ENCODE measurements at regions not wholly inside any gene's neighbourhood (a gene's known extent, or its start where the extent isn't known, plus 50 kb on each side); places are given as distances from the start of the nearest gene placed in this dataset.

DNA sequence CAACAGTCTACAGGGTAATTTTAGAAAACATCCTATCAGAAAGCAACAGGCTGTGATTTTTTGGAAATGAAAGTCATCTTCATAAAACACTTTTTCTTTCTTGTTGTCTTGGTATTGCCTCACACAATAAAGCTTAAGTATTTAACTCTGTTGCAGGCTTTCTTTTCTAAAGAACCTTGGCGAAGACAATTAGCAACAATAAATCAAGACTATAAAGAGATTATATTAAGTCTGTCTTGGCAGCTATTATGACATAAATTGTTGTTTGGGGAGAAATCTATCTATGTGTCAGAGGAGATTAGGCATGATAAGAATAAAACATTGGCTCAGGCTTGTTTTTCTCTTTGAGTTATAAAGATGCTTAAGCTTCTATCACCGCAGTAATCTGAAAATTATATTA, 1774.8 kb downstream of the ARAP2 start:
- no peak for TF ChIP-seq POLR2AphosphoS5 (IDR thresholded peaks at IDR 0.05)
- TF ChIP-seq, protein P1, sequence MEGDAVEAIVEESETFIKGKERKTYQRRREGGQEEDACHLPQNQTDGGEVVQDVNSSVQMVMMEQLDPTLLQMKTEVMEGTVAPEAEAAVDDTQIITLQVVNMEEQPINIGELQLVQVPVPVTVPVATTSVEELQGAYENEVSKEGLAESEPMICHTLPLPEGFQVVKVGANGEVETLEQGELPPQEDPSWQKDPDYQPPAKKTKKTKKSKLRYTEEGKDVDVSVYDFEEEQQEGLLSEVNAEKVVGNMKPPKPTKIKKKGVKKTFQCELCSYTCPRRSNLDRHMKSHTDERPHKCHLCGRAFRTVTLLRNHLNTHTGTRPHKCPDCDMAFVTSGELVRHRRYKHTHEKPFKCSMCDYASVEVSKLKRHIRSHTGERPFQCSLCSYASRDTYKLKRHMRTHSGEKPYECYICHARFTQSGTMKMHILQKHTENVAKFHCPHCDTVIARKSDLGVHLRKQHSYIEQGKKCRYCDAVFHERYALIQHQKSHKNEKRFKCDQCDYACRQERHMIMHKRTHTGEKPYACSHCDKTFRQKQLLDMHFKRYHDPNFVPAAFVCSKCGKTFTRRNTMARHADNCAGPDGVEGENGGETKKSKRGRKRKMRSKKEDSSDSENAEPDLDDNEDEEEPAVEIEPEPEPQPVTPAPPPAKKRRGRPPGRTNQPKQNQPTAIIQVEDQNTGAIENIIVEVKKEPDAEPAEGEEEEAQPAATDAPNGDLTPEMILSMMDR (IDR thresholded peaks at IDR 0.05), result no peak
